Astrocyte of the cerebellum (primary cell): ENCODE measurements at regions not wholly inside any gene's neighbourhood (a gene's known extent, or its start where the extent isn't known, plus 50 kb on each side); places are given as distances from the start of the nearest gene placed in this dataset.

ENCODE experiments used
- DNase-seq: peaks from one replicate; pipeline ENCODE4 v3.0.0-alpha.2; 2011; ENCODE audit warnings: low read depth
- H3K4me3 ChIP-seq: 2 replicates; pipeline ENCODE4 v1.5.1; 2011; ENCODE audit warnings: mild to moderate bottlenecking, low read depth, low read length, moderate library complexity
- in situ Hi-C: cut with HindIII; loops from 2 replicates; pipeline ENCODE4 v1.10.0; 2017; ENCODE audit warnings: low sequenced_read_pairs
- TF ChIP-seq, protein P1 (sequence below): IDR thresholded peaks from 2 replicates; pipeline ENCODE4 v1.5.1; 2012; ENCODE audit warnings: low read length, low read depth, moderate library complexity, mild to moderate bottlenecking; ENCODE audit errors: missing control alignments

DNA sequence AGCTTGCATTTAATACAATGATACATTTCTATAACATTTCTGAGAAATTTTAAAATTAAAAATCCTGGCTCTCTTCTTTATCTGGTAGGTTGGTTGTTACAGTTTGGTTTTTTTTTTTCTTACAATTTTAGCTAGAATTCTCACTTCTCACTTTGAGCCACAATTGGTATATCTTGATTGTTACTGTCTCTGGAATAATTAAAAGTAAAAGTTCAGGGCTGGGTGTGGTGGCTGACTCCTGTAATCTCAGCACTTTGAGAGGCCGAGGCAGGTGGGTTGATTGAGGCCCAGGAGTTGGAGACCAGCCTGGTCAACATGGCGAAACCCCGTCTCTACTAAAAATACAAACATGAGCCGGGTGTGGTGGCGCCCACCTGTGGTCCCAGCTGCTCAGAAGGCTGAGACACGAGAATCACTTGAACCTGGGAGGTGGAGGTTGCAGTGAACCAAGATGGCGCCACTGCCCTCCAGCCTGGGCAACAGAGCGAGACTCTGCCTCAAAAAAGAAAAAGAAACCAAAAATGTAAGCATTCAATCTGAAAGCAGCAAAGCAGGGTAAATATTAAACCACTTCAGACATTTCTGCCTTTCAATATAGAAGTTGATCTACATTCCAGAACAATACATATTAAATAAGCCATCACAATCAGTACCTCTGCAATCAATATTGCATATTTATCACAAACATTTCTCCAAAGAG lies 88.6 kb upstream of the PFKP start:
- in situ Hi-C loops = no loop called here
- DNase-seq = no peak
- no peak overlapping the region for H3K4me3 ChIP-seq
- TF ChIP-seq, protein P1, sequence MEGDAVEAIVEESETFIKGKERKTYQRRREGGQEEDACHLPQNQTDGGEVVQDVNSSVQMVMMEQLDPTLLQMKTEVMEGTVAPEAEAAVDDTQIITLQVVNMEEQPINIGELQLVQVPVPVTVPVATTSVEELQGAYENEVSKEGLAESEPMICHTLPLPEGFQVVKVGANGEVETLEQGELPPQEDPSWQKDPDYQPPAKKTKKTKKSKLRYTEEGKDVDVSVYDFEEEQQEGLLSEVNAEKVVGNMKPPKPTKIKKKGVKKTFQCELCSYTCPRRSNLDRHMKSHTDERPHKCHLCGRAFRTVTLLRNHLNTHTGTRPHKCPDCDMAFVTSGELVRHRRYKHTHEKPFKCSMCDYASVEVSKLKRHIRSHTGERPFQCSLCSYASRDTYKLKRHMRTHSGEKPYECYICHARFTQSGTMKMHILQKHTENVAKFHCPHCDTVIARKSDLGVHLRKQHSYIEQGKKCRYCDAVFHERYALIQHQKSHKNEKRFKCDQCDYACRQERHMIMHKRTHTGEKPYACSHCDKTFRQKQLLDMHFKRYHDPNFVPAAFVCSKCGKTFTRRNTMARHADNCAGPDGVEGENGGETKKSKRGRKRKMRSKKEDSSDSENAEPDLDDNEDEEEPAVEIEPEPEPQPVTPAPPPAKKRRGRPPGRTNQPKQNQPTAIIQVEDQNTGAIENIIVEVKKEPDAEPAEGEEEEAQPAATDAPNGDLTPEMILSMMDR = no peak

DNA sequence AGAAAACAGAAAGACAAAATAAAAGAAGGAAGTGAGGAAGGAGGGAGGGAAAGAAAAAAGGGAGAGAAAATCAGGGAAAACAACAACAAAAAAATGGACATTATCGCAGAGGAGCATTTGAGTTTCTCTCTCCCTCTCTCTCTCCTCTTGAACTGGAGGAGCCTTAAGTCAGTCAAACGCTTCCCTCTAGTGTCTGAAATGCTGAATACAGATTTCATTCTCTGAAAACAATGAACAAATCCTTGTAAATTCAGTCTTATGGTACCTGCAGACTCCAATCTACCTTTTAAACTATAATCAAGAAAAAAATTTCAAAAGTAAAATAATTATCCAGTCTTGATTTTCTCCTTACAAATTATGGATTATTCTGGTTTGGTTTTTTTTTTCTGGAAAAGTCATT lies 89.2 kb upstream of the PFKP start:
- H3K4me3 ChIP-seq = no peak overlapping the region
- in situ Hi-C loops = no loop called here
- DNase-seq = peak; percentile 55
- TF ChIP-seq, protein P1 = peak; percentile 68

DNA sequence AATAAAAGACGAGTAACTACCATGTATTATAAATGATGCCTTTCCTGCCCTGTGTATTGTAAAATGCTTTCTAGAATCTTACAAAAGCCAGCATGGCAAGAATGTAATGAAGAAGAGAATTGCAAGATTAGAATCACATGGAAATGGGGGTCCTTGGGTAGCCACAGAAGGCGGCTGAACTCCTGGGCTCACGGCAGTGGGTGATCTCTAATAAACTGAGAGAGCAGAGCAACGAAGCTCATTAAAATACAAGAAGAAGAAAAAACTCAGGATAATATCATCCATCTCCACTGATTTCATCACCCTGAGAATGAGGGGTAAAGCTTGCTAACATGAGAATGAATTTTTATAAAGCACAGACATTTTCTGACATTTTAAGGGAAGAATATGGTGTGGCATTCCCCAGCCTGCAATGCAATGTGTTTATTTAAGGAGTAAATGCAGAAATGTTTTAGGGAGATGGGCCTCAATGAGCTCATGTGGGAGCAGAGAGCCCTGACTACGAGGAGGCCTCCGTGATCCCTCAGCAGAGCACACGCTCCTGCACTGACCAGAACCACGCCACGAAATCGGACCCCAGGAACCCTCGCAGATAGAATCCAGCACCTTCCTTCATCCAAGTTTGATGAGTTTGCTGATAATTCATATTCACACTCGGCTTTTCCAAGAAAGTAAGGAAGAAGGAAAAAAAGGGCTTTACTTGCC lies 92.7 kb upstream of the PFKP start:
- TF ChIP-seq, protein P1 = no peak

DNA sequence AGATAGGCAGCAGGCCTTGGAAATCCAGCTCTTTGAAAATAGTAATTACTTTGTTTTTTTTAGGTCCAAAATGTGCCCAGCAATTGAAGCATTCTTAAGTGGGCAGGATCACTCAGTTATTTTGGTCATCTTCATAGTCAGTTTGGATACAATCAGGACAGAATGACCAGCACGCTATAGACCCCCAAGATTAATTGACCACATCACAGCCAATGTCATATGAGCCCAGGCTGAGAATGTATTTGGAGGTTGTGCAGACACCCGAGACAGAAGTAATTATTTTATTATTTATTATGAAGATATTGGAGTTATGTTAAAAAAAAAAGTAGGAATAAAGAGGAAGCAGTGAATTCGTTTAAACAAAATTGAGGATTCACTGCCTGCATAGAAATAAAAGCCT lies 93.3 kb upstream of the PFKP start:
- H3K4me3 ChIP-seq = no peak overlapping the region
- in situ Hi-C loops = loop anchor here (5.0 kb wide), 1 partner anchor 37 kb away; no protein-coding TSS in a partner anchor
- no peak for DNase-seq
- TF ChIP-seq, protein P1 = no peak

More for the DNA sequence above, 92.7 kb upstream of the PFKP start:
- in situ Hi-C loops = loop anchor here (5.0 kb wide), 1 partner anchor 37 kb away; no protein-coding TSS in a partner anchor
- DNase-seq = no peak
- no peak overlapping the region for H3K4me3 ChIP-seq

DNA sequence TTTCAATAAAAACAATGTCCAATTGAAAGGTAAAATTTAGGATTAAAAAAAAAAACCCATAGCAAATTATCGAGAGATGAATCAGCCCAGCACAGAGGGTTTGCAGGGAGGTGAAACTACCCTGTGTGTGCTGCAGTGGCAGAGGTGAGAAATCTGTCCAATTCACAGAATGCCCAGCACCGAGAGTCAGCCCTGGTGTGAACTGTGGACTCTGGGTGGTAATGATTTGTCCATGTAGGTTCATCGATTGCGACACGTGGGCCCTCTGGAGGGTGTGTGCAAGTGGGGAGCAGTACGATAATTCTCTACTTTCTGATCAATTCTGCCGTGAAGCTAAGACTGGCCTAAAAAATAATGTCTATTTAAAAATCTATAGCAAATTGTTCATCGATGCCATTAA lies 94.5 kb upstream of the PFKP start:
- no peak overlapping the region for H3K4me3 ChIP-seq
- no peak for DNase-seq
- TF ChIP-seq, protein P1 = no peak
- in situ Hi-C loops = loop anchor here (5.0 kb wide), 1 partner anchor 36 kb away; no protein-coding TSS in a partner anchor

DNA sequence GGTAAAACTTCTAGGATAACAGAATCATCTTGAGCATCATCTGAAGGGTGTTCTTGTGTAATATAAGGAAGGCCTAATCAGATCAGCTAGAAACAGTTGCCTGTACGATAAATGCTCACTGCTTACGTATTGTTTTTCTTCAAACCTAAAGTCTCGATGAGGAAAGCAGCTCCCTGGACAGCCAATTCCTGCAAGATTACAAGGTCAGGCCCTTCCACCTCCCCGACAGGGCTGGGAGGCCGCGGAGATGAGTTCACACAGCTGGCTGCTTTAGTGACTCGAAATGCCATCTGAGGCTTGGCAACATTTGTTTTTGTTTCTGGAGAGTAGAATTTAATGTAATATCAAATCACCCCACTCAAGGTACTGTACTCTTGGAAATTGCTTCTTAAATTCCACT lies 95.1 kb upstream of the PFKP start:
- TF ChIP-seq, protein P1 = no peak
- in situ Hi-C loops = loop anchor here (5.0 kb wide), 1 partner anchor 35 kb away; no protein-coding TSS in a partner anchor
- no peak overlapping the region for H3K4me3 ChIP-seq
- no peak for DNase-seq
